Lower leg skin (tissue), 4 donors: ENCODE measurements at regions not wholly inside any gene's neighbourhood (a gene's known extent, or its start where the extent isn't known, plus 50 kb on each side); places are given as distances from the start of the nearest gene placed in this dataset.

Source experiments
- DNase-seq, 2 donors: peaks; one replicate each; pipeline ENCODE4 v3.0.0-alpha.2; 2019; ENCODE audit warnings: low spot score in 2 of 2
- H3K4me3 ChIP-seq: fragments of 200-600 bp; sonication (generic); 2 replicates; pipeline ENCODE4 v1.5.1; 2017; ENCODE audit warnings: mild to moderate bottlenecking, low read depth; ENCODE audit not compliant: poor library complexity, severe bottlenecking
- POLR2A ChIP-seq, 2 donors: fragments of 450-650 bp; IDR thresholded peaks; one replicate each; pipeline ENCODE4 v1.6.1; 2016 to 2017; ENCODE audit warnings: antibody characterized with exemption in 2 of 2, mild to moderate bottlenecking in 1 of 2, moderate library complexity in 1 of 2
- WGBS, 2 donors: methylation state at CpG; one replicate each; pipeline ENCODE4 v1.1.5; 2018; 5-methylcytosine and 5-hydroxymethylcytosine counted together
- intact Hi-C: fragments of 100-400 bp; cut with DNase I; formaldehyde crosslinking; loops from one replicate; pipeline ENCODE4 v1.15.0; 2023; ENCODE audit warnings: low total_unique reads
- TF ChIP-seq, protein P1 (sequence below), 3 donors: fragments of 450-650 bp; IDR thresholded peaks; one replicate each; pipeline ENCODE4 v1.5.1; 2016; ENCODE audit warnings: antibody characterized with exemption in 3 of 3, mild to moderate bottlenecking in 3 of 3, moderate library complexity in 2 of 3

GRCh38 chr18:47585914-47586313 is 334.5 kb upstream of the SKOR2 start:
- DNase-seq = no peak
- WGBS, 2 donors = 62 to 65% methylated on average over 6 of the region's 6 CpGs
- no peak overlapping the region for H3K4me3 ChIP-seq
- TF ChIP-seq, protein P1, sequence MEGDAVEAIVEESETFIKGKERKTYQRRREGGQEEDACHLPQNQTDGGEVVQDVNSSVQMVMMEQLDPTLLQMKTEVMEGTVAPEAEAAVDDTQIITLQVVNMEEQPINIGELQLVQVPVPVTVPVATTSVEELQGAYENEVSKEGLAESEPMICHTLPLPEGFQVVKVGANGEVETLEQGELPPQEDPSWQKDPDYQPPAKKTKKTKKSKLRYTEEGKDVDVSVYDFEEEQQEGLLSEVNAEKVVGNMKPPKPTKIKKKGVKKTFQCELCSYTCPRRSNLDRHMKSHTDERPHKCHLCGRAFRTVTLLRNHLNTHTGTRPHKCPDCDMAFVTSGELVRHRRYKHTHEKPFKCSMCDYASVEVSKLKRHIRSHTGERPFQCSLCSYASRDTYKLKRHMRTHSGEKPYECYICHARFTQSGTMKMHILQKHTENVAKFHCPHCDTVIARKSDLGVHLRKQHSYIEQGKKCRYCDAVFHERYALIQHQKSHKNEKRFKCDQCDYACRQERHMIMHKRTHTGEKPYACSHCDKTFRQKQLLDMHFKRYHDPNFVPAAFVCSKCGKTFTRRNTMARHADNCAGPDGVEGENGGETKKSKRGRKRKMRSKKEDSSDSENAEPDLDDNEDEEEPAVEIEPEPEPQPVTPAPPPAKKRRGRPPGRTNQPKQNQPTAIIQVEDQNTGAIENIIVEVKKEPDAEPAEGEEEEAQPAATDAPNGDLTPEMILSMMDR (IDR thresholded peaks at IDR 0.05) = no peak
- no peak for TF ChIP-seq POLR2A (IDR thresholded peaks at IDR 0.05)
- intact Hi-C loops = no loop called here

- no peak for DNase-seq
- intact Hi-C loops = no loop called here
- no peak for TF ChIP-seq POLR2A (IDR thresholded peaks at IDR 0.05)
- TF ChIP-seq, protein P1 (IDR thresholded peaks at IDR 0.05) = no peak
- H3K4me3 ChIP-seq = no peak overlapping the region
- WGBS, 2 donors = 68 to 69% methylated on average over 5 of the region's 5 CpGs
Observed at GRCh38 chr18:47585136-47585535, 333.7 kb upstream of the SKOR2 start.

GRCh38 chr18:47582093-47582492 is 330.6 kb upstream of the SKOR2 start:
- WGBS, 2 donors = 4 to 27% methylated on average over 3 of the region's 3 CpGs
- intact Hi-C loops = no loop called here
- TF ChIP-seq POLR2A (IDR thresholded peaks at IDR 0.05) = no peak
- TF ChIP-seq, protein P1 (IDR thresholded peaks at IDR 0.05) = no peak
- no peak for DNase-seq
- H3K4me3 ChIP-seq = no peak overlapping the region

GRCh38 chr18:47577520-47577919 is 326.1 kb upstream of the SKOR2 start:
- intact Hi-C loops = no loop called here
- no peak for TF ChIP-seq POLR2A (IDR thresholded peaks at IDR 0.05)
- TF ChIP-seq, protein P1 (IDR thresholded peaks at IDR 0.05) = no peak
- no peak overlapping the region for H3K4me3 ChIP-seq
- 66 to 68% methylated on average over 7 of the region's 7 CpGs for WGBS, 2 donors
- DNase-seq = no peak

- intact Hi-C loops = no loop called here
- TF ChIP-seq, protein P1 (IDR thresholded peaks at IDR 0.05) = no peak
- no peak for TF ChIP-seq POLR2A (IDR thresholded peaks at IDR 0.05)
- H3K4me3 ChIP-seq = no peak overlapping the region
- no peak for DNase-seq
- 52 to 53% methylated on average over 6 of the region's 6 CpGs for WGBS, 2 donors
Observed at GRCh38 chr18:47574966-47575365, 323.5 kb upstream of the SKOR2 start.

GRCh38 chr18:47571957-47572356 is 320.5 kb upstream of the SKOR2 start:
- intact Hi-C loops = no loop called here
- no peak for DNase-seq
- H3K4me3 ChIP-seq = no peak overlapping the region
- WGBS, 2 donors = 55 to 62% methylated on average over 3 of the region's 3 CpGs
- TF ChIP-seq, protein P1 (IDR thresholded peaks at IDR 0.05) = no peak
- no peak for TF ChIP-seq POLR2A (IDR thresholded peaks at IDR 0.05)
